SIG-M5 treated with dmso at 0.1 percent for 504 hours (cell line): ENCODE measurements at regions not wholly inside any gene's neighbourhood (a gene's known extent, or its start where the extent isn't known, plus 50 kb on each side); places are given as distances from the start of the nearest gene placed in this dataset.

ENCODE experiments used
- DNase-seq: peaks from one replicate; lab custom pipeline; 2025; ENCODE audit not compliant: unreplicated experiment; lab: John Stamatoyannopoulos, UW

DNA sequence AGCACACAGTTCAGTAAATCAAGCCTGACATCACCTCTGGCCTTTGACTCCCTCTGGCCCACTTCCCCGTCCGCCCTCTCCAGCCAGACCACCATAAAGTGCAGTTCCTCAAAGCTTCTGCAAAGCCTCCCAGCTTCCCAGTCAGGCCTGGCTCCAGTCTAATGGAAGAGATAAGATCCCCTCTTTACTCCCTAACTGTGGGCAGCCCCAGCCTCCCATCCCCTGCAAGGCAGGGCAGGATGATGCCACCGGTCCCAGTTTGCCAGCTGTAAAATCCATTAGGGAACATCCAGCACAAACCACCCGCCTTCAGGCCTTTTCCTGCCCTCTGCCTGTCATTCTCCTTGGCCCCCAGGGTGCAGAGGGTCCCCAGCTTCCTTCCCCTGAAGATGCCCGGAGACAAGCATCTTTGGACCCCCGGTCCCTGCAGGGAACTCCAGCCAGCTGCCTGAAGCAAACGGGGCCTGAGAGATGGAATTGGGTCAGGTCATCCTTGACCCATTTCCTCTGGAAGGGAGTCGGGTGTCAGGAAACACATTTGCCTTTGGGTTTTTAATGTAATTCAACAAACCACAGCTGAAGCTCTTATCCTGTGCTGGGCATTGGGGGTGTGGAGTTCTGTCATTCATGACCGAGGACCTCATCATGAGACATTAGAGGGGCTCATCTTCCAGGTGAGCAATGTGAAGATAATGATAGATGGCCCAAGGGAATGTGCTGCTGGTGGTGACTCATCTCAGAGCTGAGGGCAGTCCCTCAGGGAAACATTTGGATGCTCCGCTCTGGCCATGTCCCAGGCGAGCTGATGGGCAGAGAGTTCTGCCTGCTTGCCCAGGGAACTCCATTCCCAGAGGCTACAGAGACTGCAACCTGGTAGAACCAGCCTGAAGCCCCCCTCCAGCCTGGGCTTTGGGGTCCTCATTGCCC lies 93.8 kb upstream of the CLMN start:
- DNase-seq = no peak

DNA sequence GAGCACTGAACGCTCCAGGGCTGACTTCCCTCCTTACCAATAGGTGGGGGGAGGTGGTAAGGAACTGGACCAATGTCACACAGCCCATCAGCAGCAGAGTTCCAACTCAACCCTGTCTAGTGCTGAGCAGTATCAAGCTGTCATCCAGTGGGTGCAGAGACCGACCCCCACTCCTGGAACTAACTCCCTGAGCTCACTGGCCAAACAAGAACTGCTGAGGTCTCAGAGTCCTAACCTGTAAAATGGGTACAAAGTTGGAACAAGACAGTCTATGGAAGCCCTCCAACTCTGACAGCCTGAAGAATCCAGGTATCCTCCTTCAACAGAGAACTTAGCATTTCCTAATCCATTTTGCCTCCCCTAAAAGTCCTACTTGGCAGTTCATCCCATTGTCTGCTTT lies 91.1 kb upstream of the CLMN start:
- DNase-seq = no peak

- no peak for DNase-seq
Measured at GRCh38 chr14:95409477-95410272, 90.0 kb upstream of the CLMN start.

DNA sequence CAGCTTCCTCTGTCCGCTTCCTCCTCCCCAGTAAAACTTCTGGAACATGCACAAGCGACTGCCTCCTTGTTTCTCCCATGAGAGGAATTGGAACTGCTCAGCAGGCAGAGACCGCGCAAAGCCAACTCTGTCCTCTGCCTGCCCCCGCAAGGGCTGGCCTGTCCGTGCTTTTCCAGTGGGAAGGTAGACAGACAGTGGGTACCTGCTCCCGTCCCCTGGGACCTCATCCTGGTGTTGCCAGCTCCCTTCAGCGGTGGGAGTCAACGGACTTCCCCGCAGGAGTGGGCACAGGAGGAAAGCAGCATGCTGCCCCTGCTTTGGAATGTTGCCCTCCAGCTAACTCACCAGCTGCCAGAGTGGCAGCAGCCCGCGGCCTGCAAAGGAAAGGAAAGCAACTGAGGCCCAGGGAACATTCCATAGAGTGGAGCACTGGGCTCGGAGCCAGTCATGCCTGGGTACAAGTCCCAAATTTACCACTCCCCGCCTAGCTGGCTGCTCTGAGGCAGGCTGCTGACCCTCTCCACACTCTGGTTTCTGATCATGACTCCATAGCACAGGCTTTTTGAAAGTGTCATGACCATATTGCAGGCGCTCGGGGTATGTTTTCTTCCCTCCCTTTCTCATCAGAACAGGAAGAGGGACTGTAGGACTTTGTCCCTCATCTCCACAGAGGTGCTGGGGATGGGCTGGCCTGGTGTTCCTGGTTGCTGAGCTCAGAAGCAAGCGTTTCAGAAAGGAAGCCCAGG lies 89.2 kb upstream of the CLMN start:
- no peak for DNase-seq

DNA sequence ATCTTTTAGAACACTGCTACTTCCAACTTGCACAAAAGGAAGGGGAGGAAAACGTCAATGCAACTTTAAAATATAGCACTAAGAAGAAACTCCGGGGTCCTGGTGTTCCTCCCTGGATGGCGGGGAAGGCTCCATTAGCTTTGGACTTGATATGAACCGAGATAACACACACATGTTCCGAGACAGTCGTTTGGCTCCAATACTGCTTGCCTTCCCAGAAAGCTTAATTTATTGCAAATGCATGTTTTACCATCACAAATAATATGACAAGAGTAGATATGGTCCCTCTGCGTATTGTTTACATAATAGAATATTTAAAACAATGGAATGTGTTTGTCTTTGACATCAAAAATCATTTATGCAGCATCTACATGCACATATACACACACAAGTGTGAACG lies 87.6 kb upstream of the CLMN start:
- DNase-seq = no peak

DNA sequence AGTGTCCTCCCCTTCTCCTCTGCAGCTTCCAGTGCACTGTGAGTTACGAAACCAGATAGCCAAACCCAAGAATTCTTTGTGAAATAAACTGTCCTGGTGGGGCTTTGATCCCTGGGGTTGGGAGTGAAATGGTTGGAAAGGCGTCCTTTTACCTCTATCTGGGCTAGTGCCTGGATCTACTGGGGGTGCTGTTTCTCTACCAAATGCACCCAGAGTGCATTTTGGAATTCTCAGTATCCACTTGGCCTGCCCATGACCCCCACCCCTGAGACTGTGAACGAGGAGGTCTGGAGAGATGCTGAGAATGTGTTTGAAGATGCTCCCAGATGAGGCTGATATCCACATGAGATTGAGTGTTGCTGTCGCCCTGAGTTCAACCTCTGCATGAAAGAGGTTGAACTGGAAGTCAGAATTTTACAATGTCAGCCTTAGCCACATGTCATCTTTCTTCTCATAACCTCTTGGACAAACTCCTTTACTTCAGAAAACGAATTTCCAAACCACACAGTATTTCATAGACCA lies 87.1 kb upstream of the CLMN start:
- DNase-seq = no peak

DNA sequence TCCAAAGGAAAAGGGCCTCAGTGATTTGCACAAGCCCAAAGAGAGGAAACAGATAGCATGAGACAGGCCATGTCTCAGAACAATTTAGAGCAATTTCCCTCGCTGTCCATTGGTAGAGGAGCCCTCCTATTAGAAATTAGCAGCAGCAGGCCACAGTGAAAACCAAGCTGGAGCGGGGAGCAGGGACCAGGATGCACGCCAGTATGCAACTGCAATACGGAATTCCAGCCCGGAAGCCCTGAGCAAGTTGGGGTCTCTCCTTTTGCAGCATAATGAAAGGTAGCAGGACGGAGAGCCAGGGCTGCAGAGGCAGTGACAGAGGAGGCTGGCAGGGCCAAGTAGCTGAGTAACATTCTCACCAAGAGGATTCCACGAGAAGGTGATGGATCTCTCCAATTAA lies 84.9 kb upstream of the CLMN start:
- no peak for DNase-seq

- DNase-seq = no peak
Measured at GRCh38 chr14:95402578-95402977, 82.9 kb upstream of the CLMN start.

GRCh38 chr14:95402176-95402575 lies 82.5 kb upstream of the CLMN start:
- DNase-seq = no peak

DNA sequence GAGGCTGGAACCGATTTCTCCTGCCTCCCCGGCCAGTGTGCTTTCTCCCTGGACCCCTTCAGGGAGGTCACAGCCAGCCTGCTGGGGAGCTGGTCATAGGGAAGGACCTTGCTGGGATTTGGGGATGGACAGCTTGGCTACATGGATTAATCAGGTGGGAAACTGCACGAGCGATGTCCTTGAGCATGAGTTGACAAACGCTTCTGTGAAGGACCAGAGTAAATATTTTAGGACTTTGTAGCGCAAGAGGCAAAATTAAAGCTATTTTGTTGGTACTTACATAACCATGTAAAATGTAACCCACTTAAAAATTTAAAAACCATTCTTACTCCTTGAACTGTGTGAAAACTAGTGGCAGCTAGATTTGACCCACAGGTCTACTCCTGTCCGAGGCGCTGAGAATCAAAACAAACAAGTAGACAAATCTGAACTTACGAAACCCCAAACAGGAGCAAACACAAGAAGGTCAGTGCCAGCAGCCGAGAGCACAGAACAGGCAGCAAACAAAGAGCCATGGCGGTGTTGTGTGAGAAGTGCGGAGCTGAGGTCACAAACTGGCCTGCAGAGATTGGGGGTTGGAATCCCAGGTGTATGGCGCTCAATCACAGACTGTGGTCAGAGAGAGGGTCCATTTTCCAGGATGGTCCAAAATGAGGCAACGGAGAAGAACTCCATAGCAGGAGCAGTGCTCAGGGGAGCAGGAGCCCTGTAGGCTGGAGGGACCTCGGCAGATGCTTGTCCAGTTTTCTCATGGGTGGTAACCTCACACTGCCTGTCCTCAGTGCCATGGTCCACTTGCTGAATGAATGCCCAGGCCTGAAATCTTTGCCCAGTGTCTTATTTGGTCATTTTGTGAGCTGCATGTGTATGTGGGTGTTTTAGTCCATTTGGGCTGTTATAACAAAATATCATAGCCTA lies 79.2 kb upstream of the CLMN start:
- DNase-seq = no peak

GRCh38 chr14:95397325-95397724 lies 77.6 kb upstream of the CLMN start:
- DNase-seq = no peak

DNA sequence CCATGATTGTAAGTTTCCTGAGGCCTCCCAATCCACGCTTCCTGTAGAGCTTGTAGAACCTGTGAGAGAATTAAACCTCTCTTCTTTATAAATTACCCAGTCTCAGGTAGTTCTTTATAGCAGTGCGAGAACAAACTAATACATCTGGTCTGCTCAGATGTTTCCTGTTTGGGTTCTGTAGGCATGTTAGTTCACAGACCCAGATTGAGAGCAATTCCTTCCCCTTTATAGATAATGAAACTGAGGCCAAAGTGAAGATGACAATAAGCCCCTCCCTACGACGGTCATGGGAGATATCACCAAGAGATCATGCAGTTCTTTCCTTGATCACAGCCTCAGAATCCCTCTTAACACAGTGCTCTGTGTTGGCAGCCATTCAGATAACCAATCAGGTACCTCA lies 76.5 kb upstream of the CLMN start:
- DNase-seq = no peak

GRCh38 chr14:95395098-95395737 lies 75.5 kb upstream of the CLMN start:
- no peak for DNase-seq

DNA sequence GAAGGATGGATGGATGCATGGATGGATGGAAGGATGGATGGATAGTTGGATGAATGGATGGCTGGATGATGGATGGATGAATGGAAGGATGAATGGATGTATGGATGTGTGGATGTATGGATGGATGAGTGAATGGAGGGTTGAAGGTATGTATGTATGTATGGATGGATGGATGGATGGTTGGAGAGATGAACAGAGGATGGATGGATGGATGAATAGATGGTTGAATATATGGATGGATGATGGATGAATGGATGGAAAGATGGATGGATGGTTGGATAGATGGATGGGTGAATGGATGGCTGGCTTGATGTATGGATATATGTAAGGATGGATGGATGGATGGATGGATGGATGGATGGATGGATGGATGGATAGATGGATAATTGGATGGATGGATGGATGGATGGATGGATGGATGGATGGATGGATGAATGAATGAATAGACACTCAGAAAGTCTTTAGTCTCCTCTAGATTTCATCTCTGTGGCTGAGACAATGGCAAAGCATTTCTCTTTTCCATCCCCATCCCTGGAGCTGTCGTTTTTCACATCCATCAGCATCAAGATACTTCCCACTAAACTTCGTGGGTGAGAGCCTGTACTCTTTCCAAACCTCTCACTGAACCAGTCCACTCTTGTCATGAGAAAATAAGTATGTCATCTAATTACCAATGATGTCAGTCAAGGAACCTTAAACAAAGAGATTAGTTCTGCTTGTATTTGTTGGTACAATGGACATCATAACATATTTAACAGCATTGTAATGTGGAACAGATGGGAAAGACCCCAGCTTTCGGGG lies 74.8 kb upstream of the CLMN start:
- DNase-seq = no peak

DNA sequence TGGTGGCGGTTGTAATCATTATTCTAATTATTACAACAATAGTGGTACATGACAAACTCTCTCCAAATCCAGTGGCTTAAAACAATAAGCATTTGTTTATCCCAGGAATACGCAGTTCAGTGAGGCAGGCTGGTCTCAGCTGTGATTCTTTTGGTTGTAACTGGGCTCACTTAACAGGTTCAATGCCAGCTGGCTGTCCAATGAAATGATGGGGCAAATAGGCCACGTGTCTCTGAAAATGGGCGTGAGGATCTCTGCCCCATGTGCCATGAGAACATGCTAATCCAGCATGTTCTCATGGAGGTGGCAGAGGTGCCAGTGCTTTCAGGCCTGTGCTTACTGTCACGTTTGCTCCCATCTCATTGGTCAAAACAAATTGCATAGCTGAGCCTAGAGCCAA lies 73.1 kb upstream of the CLMN start:
- DNase-seq = no peak

DNA sequence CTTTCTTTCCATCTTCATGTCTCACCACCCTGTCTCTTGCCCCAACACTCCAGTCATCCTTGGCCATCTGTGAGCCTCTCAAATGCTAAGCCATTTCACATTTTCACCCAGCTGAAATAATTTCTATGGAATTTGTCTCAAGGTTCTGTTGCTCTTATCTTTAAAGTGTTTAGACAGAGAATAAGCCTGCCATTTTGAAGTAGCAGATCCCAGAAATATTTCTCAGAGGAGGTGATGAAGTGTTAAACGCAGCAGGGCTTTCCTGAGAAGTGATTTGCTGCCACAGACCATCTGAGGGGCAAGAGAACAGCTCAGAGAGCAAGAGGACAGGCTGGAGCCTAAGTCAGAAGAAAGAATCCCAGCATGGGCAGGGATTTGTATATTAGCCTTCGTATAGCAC lies 71.6 kb upstream of the CLMN start:
- no peak for DNase-seq

DNA sequence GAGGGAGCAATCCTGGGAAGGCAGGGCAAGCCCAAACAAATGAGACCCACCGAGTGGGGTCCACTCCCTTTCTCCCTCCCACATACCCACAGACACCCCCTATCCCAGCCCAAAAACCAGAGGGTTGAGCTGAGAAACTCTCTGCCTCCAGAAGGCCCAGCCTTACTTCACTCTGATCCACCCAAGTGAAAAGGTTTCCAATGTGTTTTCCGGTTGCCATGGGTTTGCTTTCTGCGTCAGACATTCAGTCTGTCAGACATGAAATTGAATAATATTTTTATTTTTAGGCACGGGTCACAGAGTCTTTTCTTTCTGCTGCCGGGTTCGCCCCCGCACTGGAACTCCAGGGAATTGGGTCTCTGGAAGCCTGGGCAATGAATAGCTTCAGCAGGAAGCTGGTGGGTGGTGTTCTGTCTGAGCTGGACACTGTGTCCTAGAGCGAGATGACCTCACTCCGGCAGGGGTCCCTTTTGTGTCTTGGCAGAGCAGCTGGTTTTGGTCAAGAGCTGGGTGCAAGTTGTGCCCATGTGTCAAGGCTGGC lies 69.8 kb upstream of the CLMN start:
- DNase-seq = no peak

DNA sequence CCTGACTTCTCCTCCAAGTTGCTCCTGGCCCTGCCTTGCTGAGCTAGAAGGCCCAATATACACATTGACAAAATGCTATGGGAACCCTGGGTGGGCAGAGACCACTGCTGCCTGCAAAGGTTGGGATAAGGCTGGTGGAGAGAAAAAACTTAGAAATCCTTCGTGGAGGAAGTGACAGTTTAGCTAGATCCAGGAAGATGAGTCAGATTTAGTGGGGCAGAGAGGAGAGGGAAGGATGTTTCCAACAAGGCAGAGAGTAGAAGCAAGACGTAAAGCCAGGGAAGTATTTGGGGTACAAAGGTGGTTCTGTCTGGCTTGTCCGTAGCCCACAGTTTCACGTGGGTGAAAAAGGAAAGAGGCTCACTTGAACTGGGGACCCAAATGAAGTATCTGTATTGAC lies 69.0 kb upstream of the CLMN start:
- DNase-seq = no peak
